A673 (cell line): ENCODE measurements at regions not wholly inside any gene's neighbourhood (a gene's known extent, or its start where the extent isn't known, plus 50 kb on each side); places are given as distances from the start of the nearest gene placed in this dataset.

ENCODE experiments used
- BruUV-seq: library from RNA; stranded (reverse); fragments of 400-500 nt; replicated peaks from 2 replicates; lab custom pipeline; 2021; lab: Mats Ljungman, UMichigan
- CTCF ChIA-PET: fragments of 300-600 bp; sonication (Branson Sonifier 250); formaldehyde crosslinking; loops from one replicate; lab custom pipeline; 2022; ENCODE audit warnings: antibody characterized with exemption; lab: Charles Lee
- POLR2A ChIA-PET: fragments of 300-600 bp; sonication (Branson Sonifier 250); formaldehyde crosslinking; loops from one replicate; lab custom pipeline; 2022; ENCODE audit warnings: antibody characterized with exemption; ENCODE audit not compliant: low non-redundant PET; lab: Charles Lee
- DNase-seq: peaks from one replicate; pipeline ENCODE4 v3.0.0-alpha.2; 2015; ENCODE audit warnings: low spot score
- H3K27ac ChIP-seq: fragments of 200-600 bp; sonication (generic); 2 replicates; pipeline ENCODE4 v1.5.1; 2016; ENCODE audit warnings: mixed run types, low read depth, mild to moderate bottlenecking, mixed read lengths, antibody characterized with exemption, low read length; ENCODE audit not compliant: poor library complexity, severe bottlenecking
- H3K27me3 ChIP-seq: fragments of 200-600 bp; sonication (generic); replicated peaks from 2 replicates; pipeline ENCODE4 v1.6.1; 2017; ENCODE audit warnings: mixed run types, low read depth, mild to moderate bottlenecking, mixed read lengths, antibody characterized with exemption, low read length; ENCODE audit not compliant: insufficient read depth, poor library complexity
- H3K36me3 ChIP-seq: fragments of 200-600 bp; sonication (generic); 2 replicates; pipeline ENCODE4 v1.6.1; 2016; ENCODE audit warnings: mixed run types, mild to moderate bottlenecking, mixed read lengths, antibody characterized with exemption, low read length; ENCODE audit not compliant: insufficient read depth, poor library complexity, severe bottlenecking
- H3K4me1 ChIP-seq: fragments of 200-600 bp; sonication (generic); 2 replicates; pipeline ENCODE4 v1.6.1; 2017; ENCODE audit warnings: mixed run types, mild to moderate bottlenecking, mixed read lengths, antibody characterized with exemption, low read length; ENCODE audit not compliant: insufficient read depth, poor library complexity, severe bottlenecking
- H3K4me3 ChIP-seq: fragments of 200-600 bp; sonication (generic); 2 replicates; pipeline ENCODE4 v1.5.1; 2016; ENCODE audit warnings: low read depth, mixed run types, mild to moderate bottlenecking, mixed read lengths, low read length; ENCODE audit not compliant: poor library complexity, severe bottlenecking
- H3K9me3 ChIP-seq: fragments of 200-600 bp; sonication (generic); 2 replicates; pipeline ENCODE4 v1.6.1; 2016; ENCODE audit warnings: mixed run types, low read depth, mild to moderate bottlenecking, mixed read lengths, antibody characterized with exemption, low read length; ENCODE audit not compliant: poor library complexity, severe bottlenecking
- CTCF ChIP-seq: fragments of 300-800, 200-600 bp; sonication (generic); conservative IDR thresholded peaks from 2 replicates; pipeline ENCODE4 v1.5.1; 2017; ENCODE audit warnings: low read depth, mild to moderate bottlenecking, antibody characterized with exemption, low read length, moderate library complexity, mixed read lengths
- EZH2 ChIP-seq: fragments of 200-600 bp; sonication (generic); IDR thresholded peaks from 2 replicates; pipeline ENCODE4 v1.6.1; 2017; ENCODE audit warnings: borderline replicate concordance, low read depth, mild to moderate bottlenecking, mixed read lengths, antibody characterized with exemption, low read length; ENCODE audit not compliant: poor library complexity, severe bottlenecking
- intact Hi-C: fragments of 100-400 bp; cut with micrococcal nuclease; formaldehyde crosslinking; loops from one replicate; pipeline ENCODE4 v1.10.0; 2022; ENCODE audit not compliant: unreplicated experiment

GRCh38 chr6:4212588-4212987 is 77.2 kb upstream of the ECI2 start:
- intact Hi-C loops: loop anchor here (5.0 to 10.0 kb wide), 2 partner anchors 155 to 468 kb away; no protein-coding TSS in a partner anchor
- Histone ChIP-seq H3K4me3 (no peak overlapping the region), H3K4me1 (no peaks in the 10 kb centered on the region), H3K36me3 (no peaks in the 10 kb centered on the region), H3K27me3 (no peaks in the 10 kb centered on the region), H3K9me3 (no peaks in the 10 kb centered on the region), H3K27ac (no peak overlapping the region)
- TF ChIP-seq CTCF: no peak
- no peak for TF ChIP-seq EZH2
- POLR2A ChIA-PET: no interaction called here
- no peak for DNase-seq
- no TSS peak for BruUV-seq
- CTCF ChIA-PET: no interaction called here

GRCh38 chr6:4210629-4211419 is 75.4 kb upstream of the ECI2 start:
- Histone ChIP-seq H3K27ac (no peak overlapping the region), H3K4me3 (no peak overlapping the region), H3K9me3 (no peaks in the 10 kb centered on the region), H3K27me3 (no peaks in the 10 kb centered on the region), H3K4me1 (no peaks in the 10 kb centered on the region), H3K36me3 (no peaks in the 10 kb centered on the region)
- intact Hi-C loops: loop anchor here (5.0 to 10.0 kb wide), 2 partner anchors 154 to 466 kb away; no protein-coding TSS in a partner anchor
- DNase-seq: peak; percentile 73
- ChIA-PET CTCF (interaction anchor here (0.6 to 0.8 kb wide), 2 partner anchors 49 to 806 kb away, joined by 4 to 6 read pairs; no protein-coding TSS in a partner anchor), POLR2A (no interaction called here)
- TF ChIP-seq CTCF (peak; percentile 78), EZH2 (no peak)
- no TSS peak for BruUV-seq

- H3K27ac ChIP-seq: no peak overlapping the region
- ChIA-PET POLR2A (no interaction called here), CTCF (no interaction called here)
Measured at GRCh38 chr6:4209196-4209595, 73.8 kb upstream of the ECI2 start.

More at GRCh38 chr6:4209196-4209595, 73.8 kb upstream of the ECI2 start:
- no peak for DNase-seq
- H3K4me3 ChIP-seq: no peak overlapping the region
- TF ChIP-seq CTCF: no peak
- TF ChIP-seq EZH2: no peak
- BruUV-seq: no TSS peak
- H3K36me3 ChIP-seq: no peaks in the 10 kb centered on the region
- H3K27me3 ChIP-seq: no peaks in the 10 kb centered on the region
- no peaks in the 10 kb centered on the region for H3K9me3 ChIP-seq
- intact Hi-C loops: no loop called here
- no peaks in the 10 kb centered on the region for H3K4me1 ChIP-seq
